ENCODE measurements at regions not wholly inside any gene's neighbourhood (a gene's known extent, or its start where the extent isn't known, plus 50 kb on each side); places are given as distances from the start of the nearest gene placed in this dataset.

GRCh38 chr20:39358052-39358451 lies 395.9 kb downstream of the DHX35 start:
- no peak for DNase-seq (ENCODE audit: extremely low read depth in 1 of 11, low read depth in 9 of 11, low spot score in 4 of 11)

- no peak for DNase-seq (ENCODE audit: extremely low read depth in 1 of 11, low read depth in 9 of 11, low spot score in 4 of 11)
Measured at GRCh38 chr20:39356908-39357307, 394.8 kb downstream of the DHX35 start.

- no peak for DNase-seq (ENCODE audit: extremely low read depth in 1 of 11, low read depth in 9 of 11, low spot score in 4 of 11)
Measured at GRCh38 chr20:39349240-39349639, 387.1 kb downstream of the DHX35 start.

- no peak for DNase-seq (ENCODE audit: extremely low read depth in 1 of 11, low read depth in 9 of 11, low spot score in 4 of 11)
Measured at GRCh38 chr20:39347626-39348025, 385.5 kb downstream of the DHX35 start.

GRCh38 chr20:39342463-39342862 lies 380.3 kb downstream of the DHX35 start:
- no peak for DNase-seq (ENCODE audit: extremely low read depth in 1 of 11, low read depth in 9 of 11, low spot score in 4 of 11)

GRCh38 chr20:39338469-39339376 lies 376.6 kb downstream of the DHX35 start:
- DNase-seq (ENCODE audit: extremely low read depth in 1 of 11, low read depth in 9 of 11, low spot score in 4 of 11), result no peak

- DNase-seq (ENCODE audit: extremely low read depth in 1 of 11, low read depth in 9 of 11, low spot score in 4 of 11), result no peak
Measured at GRCh38 chr20:39333211-39333610, 371.1 kb downstream of the DHX35 start.

GRCh38 chr20:39328347-39328746 lies 366.2 kb downstream of the DHX35 start:
- DNase-seq (ENCODE audit: extremely low read depth in 1 of 11, low read depth in 9 of 11, low spot score in 4 of 11), result no peak

GRCh38 chr20:39326050-39326449 lies 363.9 kb downstream of the DHX35 start:
- no peak for DNase-seq (ENCODE audit: extremely low read depth in 1 of 11, low read depth in 9 of 11, low spot score in 4 of 11)

GRCh38 chr20:39318911-39319310 lies 356.8 kb downstream of the DHX35 start:
- DNase-seq (ENCODE audit: extremely low read depth in 1 of 11, low read depth in 9 of 11, low spot score in 4 of 11), result no peak

- DNase-seq (ENCODE audit: extremely low read depth in 1 of 11, low read depth in 9 of 11, low spot score in 4 of 11), result no peak
Measured at GRCh38 chr20:39312676-39313075, 350.5 kb downstream of the DHX35 start.

- DNase-seq (ENCODE audit: extremely low read depth in 1 of 11, low read depth in 9 of 11, low spot score in 4 of 11), result no peak
Measured at GRCh38 chr20:39311851-39312506, 349.8 kb downstream of the DHX35 start.

GRCh38 chr20:39310363-39310995 lies 348.3 kb downstream of the DHX35 start:
- no peak for DNase-seq (ENCODE audit: extremely low read depth in 1 of 11, low read depth in 9 of 11, low spot score in 4 of 11)

GRCh38 chr20:39309458-39309857 lies 347.3 kb downstream of the DHX35 start:
- DNase-seq (ENCODE audit: extremely low read depth in 1 of 11, low read depth in 9 of 11, low spot score in 4 of 11), result no peak

GRCh38 chr20:39302312-39302711 lies 340.2 kb downstream of the DHX35 start:
- no peak for DNase-seq (ENCODE audit: extremely low read depth in 1 of 11, low read depth in 9 of 11, low spot score in 4 of 11)

GRCh38 chr20:39299783-39300182 lies 337.6 kb downstream of the DHX35 start:
- no peak for DNase-seq (ENCODE audit: extremely low read depth in 1 of 11, low read depth in 9 of 11, low spot score in 4 of 11)

GRCh38 chr20:39298571-39299506 lies 336.7 kb downstream of the DHX35 start:
- peak in 1 of 11 donors; percentile 10 for DNase-seq (ENCODE audit: extremely low read depth in 1 of 11, low read depth in 9 of 11, low spot score in 4 of 11)

- DNase-seq (ENCODE audit: extremely low read depth in 1 of 11, low read depth in 9 of 11, low spot score in 4 of 11), result no peak
Measured at GRCh38 chr20:39298121-39298520, 336.0 kb downstream of the DHX35 start.

GRCh38 chr20:39295301-39295700 lies 333.2 kb downstream of the DHX35 start:
- DNase-seq (ENCODE audit: extremely low read depth in 1 of 11, low read depth in 9 of 11, low spot score in 4 of 11), result no peak

Measured in renal cortex interstitium (tissue), 11 donors.